Left lung (tissue), 4 donors: ENCODE measurements at regions not wholly inside any gene's neighbourhood (a gene's known extent, or its start where the extent isn't known, plus 50 kb on each side); places are given as distances from the start of the nearest gene placed in this dataset.

Source experiments
- ATAC-seq: fragments of 200-7000 bp; cut with Tn5 transposase; one replicate; pipeline ENCODE4 v1.9.1; 2020; ENCODE audit warnings: moderate library complexity
- DNase-seq, 4 donors: peaks; one replicate each; pipeline ENCODE4 v3.0.0-alpha.2; 2013 to 2020
- H3K27ac ChIP-seq, 2 donors: fragments of 200-600 bp; sonication (generic) in 1 of 2; one replicate each; pipeline versions ENCODE4 v1.5.0 to v1.8.0; 2020 to 2021
- H3K27me3 ChIP-seq, 2 donors: fragments of 200-600 bp; sonication (generic) in 1 of 2; one replicate each; pipeline versions ENCODE4 v1.5.0 to v1.8.0; 2020 to 2021
- H3K36me3 ChIP-seq, 2 donors: fragments of 200-600 bp; sonication (generic) in 1 of 2; one replicate each; pipeline versions ENCODE4 v1.5.0 to v1.8.0; 2020 to 2021
- H3K4me1 ChIP-seq, 2 donors: fragments of 200-600 bp; one replicate each; pipeline ENCODE4 v1.8.0; 2021
- H3K4me3 ChIP-seq, 2 donors: fragments of 200-600 bp; sonication (generic) in 1 of 2; one replicate each; pipeline versions ENCODE4 v1.5.0 to v1.8.0; 2020 to 2021; ENCODE audit warnings: mild to moderate bottlenecking in 1 of 2
- H3K9me3 ChIP-seq, 2 donors: fragments of 200-600 bp; sonication (generic) in 1 of 2; one replicate each; pipeline versions ENCODE4 v1.5.0 to v1.8.0; 2020 to 2021
- CTCF ChIP-seq, 2 donors: fragments of 200-600 bp; sonication (generic) in 1 of 2; IDR thresholded peaks; one replicate each; pipeline versions ENCODE4 v1.5.0 to v1.8.0; 2021; ENCODE audit warnings: antibody characterized with exemption in 2 of 2
- intact Hi-C, 2 donors: fragments of 100-400 bp; cut with DNase I; formaldehyde crosslinking; loops; one replicate each; pipeline versions ENCODE4 v1.11.2 to v1.14.2; 2022
- donor health status: DM: no; HTN: yes; CAD: no.
- donor health status: DM: no; HTN: no; CAD: no.

GRCh38 chr7:80288175-80289122 lies 153.8 kb downstream of the GNAI1 start:
- ATAC-seq: peak; percentile 44
- no peak for DNase-seq
- no peak for TF ChIP-seq CTCF (IDR thresholded peaks at IDR 0.05)
- H3K4me3 ChIP-seq: no peak overlapping the region
- intact Hi-C loops: loop anchor here in 1 of 2 donors (10.0 kb wide), 1 partner anchor 96 kb away; no protein-coding TSS in a partner anchor
- no peak overlapping the region for H3K27ac ChIP-seq
- H3K4me1 ChIP-seq: no peaks in the 10 kb centered on the region
- H3K27me3 ChIP-seq: no peaks in the 10 kb centered on the region
- peaks cover 0 to 7% of the 10 kb centered on the region in 2 donors for H3K9me3 ChIP-seq
- no peaks in the 10 kb centered on the region for H3K36me3 ChIP-seq

- H3K36me3 ChIP-seq: no peaks in the 10 kb centered on the region
- no peak overlapping the region for H3K4me3 ChIP-seq
- H3K27ac ChIP-seq: no peak overlapping the region
- no peaks in the 10 kb centered on the region for H3K27me3 ChIP-seq
- peak; percentile 47 for ATAC-seq
- no peak for TF ChIP-seq CTCF (IDR thresholded peaks at IDR 0.05)
- no peak for DNase-seq
- intact Hi-C loops: loop anchor here in 1 of 2 donors (10.0 kb wide), 1 partner anchor 97 kb away; no protein-coding TSS in a partner anchor
- H3K4me1 ChIP-seq: no peaks in the 10 kb centered on the region
- H3K9me3 ChIP-seq: no peaks in the 10 kb centered on the region
Observed at GRCh38 chr7:80287400-80288174, 153.0 kb downstream of the GNAI1 start.

- Histone ChIP-seq H3K27me3 (no peaks in the 10 kb centered on the region), H3K4me1 (no peaks in the 10 kb centered on the region), H3K4me3 (no peak overlapping the region), H3K9me3 (no peaks in the 10 kb centered on the region), H3K36me3 (no peaks in the 10 kb centered on the region), H3K27ac (no peak overlapping the region)
- TF ChIP-seq CTCF (IDR thresholded peaks at IDR 0.05): no peak
- ATAC-seq (no peak), DNase-seq (no peak)
- intact Hi-C loops: loop anchor here in 1 of 2 donors (10.0 kb wide), 1 partner anchor 98 kb away; no protein-coding TSS in a partner anchor
Observed at GRCh38 chr7:80286611-80287010, 152.0 kb downstream of the GNAI1 start.

GRCh38 chr7:80284855-80285254 lies 150.2 kb downstream of the GNAI1 start:
- no peak for DNase-seq
- Histone ChIP-seq H3K36me3 (no peaks in the 10 kb centered on the region), H3K27me3 (no peaks in the 10 kb centered on the region), H3K9me3 (no peaks in the 10 kb centered on the region), H3K4me3 (no peak overlapping the region), H3K27ac (no peak overlapping the region), H3K4me1 (no peaks in the 10 kb centered on the region)
- TF ChIP-seq CTCF (IDR thresholded peaks at IDR 0.05): no peak
- ATAC-seq: no peak
- intact Hi-C loops: loop anchor here in 1 of 2 donors (10.0 kb wide), 1 partner anchor 100 kb away; no protein-coding TSS in a partner anchor
